Mesenchymal stem cell (in vitro differentiated cells and primary cell): ENCODE measurements at regions not wholly inside any gene's neighbourhood (a gene's known extent, or its start where the extent isn't known, plus 50 kb on each side); places are given as distances from the start of the nearest gene placed in this dataset.

Experiments
- DNase-seq: peaks from one replicate; pipeline ENCODE4 v3.0.0-alpha.2; 2013
- H2AFZ ChIP-seq: one replicate; pipeline ENCODE4 v1.6.1; 2013; ENCODE audit warnings: low read depth, mild to moderate bottlenecking, control low read depth, inconsistent platforms, low read length, moderate library complexity
- H2AK5ac ChIP-seq: 2 replicates; pipeline ENCODE4 v1.6.1; 2013; ENCODE audit warnings: low read length, moderate library complexity, mild to moderate bottlenecking, inconsistent platforms; ENCODE audit not compliant: severe bottlenecking
- H2BK120ac ChIP-seq: one replicate; pipeline ENCODE4 v1.6.1; 2013; ENCODE audit warnings: low read depth, mild to moderate bottlenecking, inconsistent platforms, low read length, moderate library complexity
- H2BK12ac ChIP-seq, 2 experiments: one replicate each; pipeline ENCODE4 v1.6.1; 2013; ENCODE audit warnings: inconsistent platforms in 2 of 2, low read length in 2 of 2, mild to moderate bottlenecking in 2 of 2, moderate library complexity in 2 of 2, control low read depth in 1 of 2
- H2BK15ac ChIP-seq: one replicate; pipeline ENCODE4 v1.6.1; 2013; ENCODE audit warnings: mild to moderate bottlenecking, low read depth, inconsistent platforms; ENCODE audit not compliant: poor library complexity, severe bottlenecking
- H2BK5ac ChIP-seq: 2 replicates; pipeline ENCODE4 v1.6.1; 2013; ENCODE audit warnings: low read depth, mild to moderate bottlenecking, low read length, control low read depth, inconsistent platforms; ENCODE audit not compliant: poor library complexity, severe bottlenecking
- H3K14ac ChIP-seq, 2 experiments: one replicate each; pipeline ENCODE4 v1.6.1; 2013; ENCODE audit warnings: inconsistent platforms in 2 of 2, low read length in 2 of 2, control low read depth in 1 of 2, mild to moderate bottlenecking in 1 of 2, moderate library complexity in 1 of 2
- H3K18ac ChIP-seq, 2 experiments: one replicate each; pipeline ENCODE4 v1.6.1; 2013; ENCODE audit warnings: inconsistent platforms in 2 of 2, low read length in 2 of 2, control low read depth in 1 of 2, low read depth in 1 of 2, mild to moderate bottlenecking in 1 of 2
- H3K23ac ChIP-seq, 2 experiments: one replicate each; pipeline ENCODE4 v1.6.1; 2013; ENCODE audit warnings: inconsistent platforms in 2 of 2, low read length in 2 of 2, mild to moderate bottlenecking in 2 of 2, moderate library complexity in 2 of 2, control low read depth in 1 of 2
- H3K27ac ChIP-seq: 2 replicates; pipeline ENCODE4 v1.5.1; 2013; ENCODE audit warnings: mild to moderate bottlenecking, moderate library complexity, low read length, control low read depth, inconsistent platforms; ENCODE audit not compliant: poor library complexity, severe bottlenecking
- H3K27me3 ChIP-seq, 2 experiments: 2 replicates each; pipeline versions ENCODE4 v1.6.1 to v1.7.0; 2013; ENCODE audit warnings: low read length in 2 of 2, mild to moderate bottlenecking in 2 of 2, moderate library complexity in 2 of 2, control low read depth in 1 of 2, inconsistent platforms in 1 of 2; ENCODE audit not compliant: control insufficient read depth in 1 of 2, insufficient read depth in 1 of 2
- H3K36me3 ChIP-seq, 2 experiments: 2 replicates each; pipeline versions ENCODE4 v1.6.1 to v1.7.0; 2013; ENCODE audit warnings: low read length in 2 of 2, control low read depth in 1 of 2, inconsistent platforms in 1 of 2, low read depth in 1 of 2, mild to moderate bottlenecking in 1 of 2; ENCODE audit not compliant: insufficient read depth in 2 of 2, control insufficient read depth in 1 of 2
- H3K4ac ChIP-seq, 2 experiments: one replicate each; pipeline ENCODE4 v1.6.1; 2013; ENCODE audit warnings: inconsistent platforms in 2 of 2, low read length in 2 of 2, mild to moderate bottlenecking in 2 of 2, moderate library complexity in 2 of 2, control low read depth in 1 of 2, low read depth in 1 of 2
- H3K4me1 ChIP-seq: 2 replicates; pipeline ENCODE4 v1.6.1; 2013; ENCODE audit warnings: low read depth, low read length, control low read depth; ENCODE audit not compliant: control insufficient read depth, insufficient read depth
- H3K4me2 ChIP-seq: 2 replicates; pipeline ENCODE4 v1.6.1; 2013; ENCODE audit warnings: low read length, mild to moderate bottlenecking, inconsistent platforms; ENCODE audit not compliant: poor library complexity, severe bottlenecking
- H3K4me3 ChIP-seq, 2 experiments: 2 replicates each; pipeline versions ENCODE4 v1.5.1 to v1.7.0; 2013; ENCODE audit warnings: low read length in 2 of 2, mild to moderate bottlenecking in 2 of 2, control low read depth in 1 of 2, low read depth in 1 of 2; ENCODE audit not compliant: insufficient read depth in 1 of 2
- H3K79me1 ChIP-seq: replicated peaks from 2 replicates; pipeline ENCODE4 v1.6.1; 2013; ENCODE audit warnings: mild to moderate bottlenecking, control low read depth, low read length, inconsistent platforms; ENCODE audit not compliant: poor library complexity, severe bottlenecking
- H3K9ac ChIP-seq: 2 replicates; pipeline ENCODE4 v1.7.0; 2013; ENCODE audit warnings: mild to moderate bottlenecking, low read length, moderate library complexity
- H3K9me3 ChIP-seq: 2 replicates; pipeline ENCODE4 v1.7.0; 2013; ENCODE audit warnings: mild to moderate bottlenecking, low read length; ENCODE audit not compliant: control insufficient read depth
- H4K8ac ChIP-seq: one replicate; pipeline ENCODE4 v1.6.1; 2013; ENCODE audit warnings: inconsistent platforms, mild to moderate bottlenecking, low read length, moderate library complexity
- H4K91ac ChIP-seq: one replicate; pipeline ENCODE4 v1.6.1; 2013; ENCODE audit warnings: mild to moderate bottlenecking, low read length, inconsistent platforms
- WGBS: methylation state at CpG from one replicate; pipeline ENCODE4 v1.1.7; 2013; ENCODE audit warnings: mixed read lengths; 5-methylcytosine and 5-hydroxymethylcytosine counted together

GRCh38 chr21:35344582-35344981, 295.5 kb upstream of the RUNX1 start:
- Histone ChIP-seq H3K79me1 (no peaks in the 10 kb centered on the region), H3K27me3 (peaks cover 0 to 35% of the 10 kb centered on the region in 2 experiments), H2BK5ac (no peak overlapping the region), H2AFZ (no peak overlapping the region), H2BK15ac (no peak overlapping the region), H3K23ac (no peak overlapping the region), H4K8ac (no peak overlapping the region), H3K4me1 (peaks cover 2% of the 10 kb centered on the region), H3K36me3 (no peaks in the 10 kb centered on the region), H3K9ac (no peak overlapping the region), H2BK120ac (no peak overlapping the region), H3K4ac (no peak overlapping the region), H3K9me3 (no peaks in the 10 kb centered on the region), H4K91ac (no peak overlapping the region), H3K27ac (no peak overlapping the region), H3K18ac (no peak overlapping the region), H3K14ac (no peak overlapping the region), H2BK12ac (no peak overlapping the region), H3K4me2 (no peak overlapping the region), H3K4me3 (no peak overlapping the region), H2AK5ac (no peak overlapping the region)
- no peak for DNase-seq
- 94% methylated on average over 4 of the region's 4 CpGs for WGBS

GRCh38 chr21:35343046-35343819, 294.1 kb upstream of the RUNX1 start:
- WGBS: 95% methylated on average over 6 of the region's 6 CpGs
- H3K27ac ChIP-seq: no peak overlapping the region

GRCh38 chr21:35342440-35342839, 293.3 kb upstream of the RUNX1 start:
- Histone ChIP-seq H2BK120ac (no peak overlapping the region), H3K27ac (no peak overlapping the region), H3K27me3 (peaks cover 0 to 39% of the 10 kb centered on the region in 2 experiments), H3K4me2 (no peak overlapping the region), H3K18ac (no peak overlapping the region), H4K8ac (no peak overlapping the region), H2BK15ac (no peak overlapping the region), H3K14ac (no peak overlapping the region), H4K91ac (no peak overlapping the region), H3K23ac (no peak overlapping the region), H3K79me1 (no peaks in the 10 kb centered on the region), H3K4me1 (no peaks in the 10 kb centered on the region), H3K9ac (no peak overlapping the region), H3K9me3 (no peaks in the 10 kb centered on the region), H2BK5ac (no peak overlapping the region), H3K4ac (no peak overlapping the region), H2AK5ac (no peak overlapping the region), H3K36me3 (no peaks in the 10 kb centered on the region), H2BK12ac (no peak overlapping the region), H3K4me3 (no peak overlapping the region), H2AFZ (no peak overlapping the region)
- 93% methylated on average over 4 of the region's 4 CpGs for WGBS
- DNase-seq: no peak

More at GRCh38 chr21:35343046-35343819, 294.1 kb upstream of the RUNX1 start:
- no peak overlapping the region for H3K4me3 ChIP-seq
- DNase-seq: no peak
- no peaks in the 10 kb centered on the region for H3K79me1 ChIP-seq
- no peak overlapping the region for H2AFZ ChIP-seq
- H2BK15ac ChIP-seq: no peak overlapping the region
- H3K4me1 ChIP-seq: no peaks in the 10 kb centered on the region
- no peak overlapping the region for H4K91ac ChIP-seq
- H3K36me3 ChIP-seq: no peaks in the 10 kb centered on the region
- H3K9me3 ChIP-seq: no peaks in the 10 kb centered on the region
- no peak overlapping the region for H2BK120ac ChIP-seq
- no peak overlapping the region for H2BK5ac ChIP-seq
- no peak overlapping the region for H3K4ac ChIP-seq
- H3K18ac ChIP-seq: no peak overlapping the region
- H2AK5ac ChIP-seq: no peak overlapping the region
- H2BK12ac ChIP-seq: no peak overlapping the region
- peaks cover 0 to 39% of the 10 kb centered on the region in 2 experiments for H3K27me3 ChIP-seq
- no peak overlapping the region for H3K14ac ChIP-seq
- no peak overlapping the region for H4K8ac ChIP-seq
- no peak overlapping the region for H3K4me2 ChIP-seq
- no peak overlapping the region for H3K9ac ChIP-seq
- no peak overlapping the region for H3K23ac ChIP-seq

- Histone ChIP-seq H3K4ac (no peak overlapping the region), H3K4me3 (no peak overlapping the region), H2BK5ac (no peak overlapping the region), H3K18ac (no peak overlapping the region), H3K23ac (no peak overlapping the region), H4K8ac (no peak overlapping the region), H3K27ac (no peak overlapping the region), H2BK12ac (no peak overlapping the region), H2BK120ac (no peak overlapping the region), H3K9me3 (no peaks in the 10 kb centered on the region), H2AK5ac (no peak overlapping the region), H2AFZ (no peak overlapping the region), H2BK15ac (no peak overlapping the region), H3K4me1 (no peaks in the 10 kb centered on the region), H3K79me1 (no peaks in the 10 kb centered on the region), H3K27me3 (peaks cover 0 to 29% of the 10 kb centered on the region in 2 experiments), H3K4me2 (no peak overlapping the region), H3K9ac (no peak overlapping the region), H4K91ac (no peak overlapping the region), H3K36me3 (no peaks in the 10 kb centered on the region), H3K14ac (no peak overlapping the region)
- WGBS: 94% methylated on average over 2 of the region's 2 CpGs
- DNase-seq: no peak
These were observed 291.2 kb upstream of the RUNX1 start for GRCh38 chr21:35340273-35340672.
